ENCODE measurements at regions not wholly inside any gene's neighbourhood (a gene's known extent, or its start where the extent isn't known, plus 50 kb on each side); places are given as distances from the start of the nearest gene placed in this dataset.

DNA sequence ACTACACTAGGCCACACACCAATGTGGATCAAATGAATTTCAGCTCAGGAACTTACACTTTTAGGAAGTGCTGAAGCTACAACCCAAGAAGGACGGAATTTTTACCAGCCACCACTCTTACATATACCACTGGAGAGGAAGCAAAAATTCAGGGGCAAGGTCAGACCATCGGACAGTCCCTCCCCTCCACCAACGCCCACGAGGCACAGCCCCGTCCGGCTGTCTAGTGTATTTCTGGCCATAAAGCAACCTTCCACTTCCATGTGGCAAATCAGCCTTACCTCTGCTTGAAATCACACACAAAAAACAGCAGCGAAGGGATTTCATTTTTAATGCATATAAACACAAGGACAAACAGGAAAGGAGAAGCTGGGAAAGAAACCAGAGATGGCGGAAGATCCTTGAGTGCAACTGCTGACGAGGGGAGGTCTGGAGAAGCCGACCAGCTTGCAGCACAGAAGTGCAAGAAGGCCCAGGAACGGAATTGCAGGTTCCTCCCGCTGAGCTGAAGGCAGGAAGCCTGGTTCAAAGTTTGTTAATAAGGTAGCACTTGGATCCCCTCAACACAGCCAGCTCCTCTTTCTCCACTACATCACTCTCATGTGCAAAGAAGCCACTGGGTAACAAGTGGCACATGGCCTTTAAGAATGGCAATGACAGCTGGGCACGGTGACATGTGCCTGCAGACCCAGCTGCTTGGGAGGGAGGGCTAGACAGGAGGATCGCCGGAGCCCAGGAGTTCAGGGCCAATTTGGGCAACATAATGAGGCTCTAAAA lies 71.5 kb downstream of the SHANK2 start (continued):
- TF ChIP-seq GATAD2A (IDR thresholded peaks at IDR 0.05) (no peak), KAT7 (CRISPR knock-in tag; IDR thresholded peaks at IDR 0.05; ENCODE audit: borderline replicate concordance) (no peak)

DNA sequence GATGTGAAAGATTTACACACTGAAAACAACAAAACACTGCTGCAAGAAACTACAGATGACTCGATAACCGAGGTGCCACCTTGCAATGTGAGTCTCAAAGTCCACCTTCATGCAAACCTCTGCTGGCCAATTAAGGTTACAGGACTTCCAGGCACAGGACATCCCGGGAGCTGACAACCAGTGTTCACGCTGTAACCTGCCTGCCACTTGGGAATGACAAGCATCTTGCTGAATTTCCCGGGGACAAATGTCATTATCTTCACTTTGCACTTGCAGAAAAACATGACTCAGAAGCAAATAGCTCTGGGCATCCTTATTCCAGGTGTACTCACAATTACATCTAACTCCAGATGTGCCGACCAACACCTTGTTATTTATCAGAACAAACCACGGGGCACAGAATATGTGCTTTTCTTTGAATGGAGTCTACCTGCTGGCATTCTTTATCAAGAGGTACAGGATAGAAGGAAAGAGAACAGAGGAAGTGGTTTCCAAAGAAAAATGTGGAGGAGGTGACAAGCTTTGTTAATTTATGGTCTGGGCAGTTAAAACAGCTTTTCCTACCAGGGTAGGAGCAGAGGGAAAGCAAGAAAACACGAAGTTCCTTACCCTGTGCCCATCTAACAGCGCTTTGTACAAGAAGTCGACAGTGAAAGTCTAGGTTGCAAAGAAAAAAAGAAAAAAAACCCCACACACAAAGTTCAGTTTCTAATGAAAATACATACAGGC lies 72.3 kb downstream of the SHANK2 start:
- no peaks in the 10 kb centered on the region for H3K79me2 ChIP-seq (ENCODE audit: control insufficient read depth, insufficient read depth, low read length)
- CTCF ChIA-PET (ENCODE audit: low intra/inter-chr PET ratio) = no interaction called here
- no peak for ATAC-seq
- H3K4me2 ChIP-seq (ENCODE audit: insufficient read depth, low read length) = no peak overlapping the region
- no peaks in the 10 kb centered on the region for H3K9me3 ChIP-seq (replicated peaks; ENCODE audit: control insufficient read depth, insufficient read depth, low read depth, low read length)
- H2AFZ ChIP-seq (ENCODE audit: low read depth, low read length) = no peak overlapping the region
- no peaks in the 10 kb centered on the region for H3K4me1 ChIP-seq (replicated peaks in 1 of 2; ENCODE audit: control insufficient read depth in 2 of 2, insufficient read depth in 2 of 2, low read length in 2 of 2)
- no peak overlapping the region for H3K4me3 ChIP-seq
- no peaks in the 10 kb centered on the region for H4K20me1 ChIP-seq (replicated peaks; ENCODE audit: control insufficient read depth, insufficient read depth, low read length)
- BruUV-seq (replicated peaks) = no TSS peak
- H3K9me1 ChIP-seq (ENCODE audit: control insufficient read depth, insufficient read depth, low read length) = no peaks in the 10 kb centered on the region
- no peak for FAIRE-seq
- no peak overlapping the region for H3K27ac ChIP-seq (ENCODE audit: extremely low read depth, low read depth, low read length)
- POLR2A ChIA-PET = no interaction called here
- 1% methylated on average over 10 of the region's 10 CpGs for WGBS (ENCODE audit: insufficient coverage, low coverage, missing lambda C conversion rate)
- no peak overlapping the region for H3K9ac ChIP-seq (ENCODE audit: insufficient read depth in 1 of 2, low read depth in 2 of 2, low read length in 2 of 2)
- peaks cover 0 to 13% of the 10 kb centered on the region in 2 experiments; a peak in 1 of 5 replicates for H3K27me3 ChIP-seq (ENCODE audit: control insufficient read depth in 2 of 2, insufficient read depth in 2 of 2, low read length in 2 of 2)
- intact Hi-C loops (cut with micrococcal nuclease) (no loop called here), in situ Hi-C loops (cut with MboI) (no loop called here)
- no peak for DNase-seq (ENCODE audit: extremely low read depth in 1 of 4, low spot score in 3 of 4)
- H3K36me3 ChIP-seq (ENCODE audit: control insufficient read depth, insufficient read depth, low read length) = no peaks in the 10 kb centered on the region
- TF ChIP-seq KDM4B (IDR thresholded peaks at IDR 0.05; ENCODE audit: borderline replicate concordance in 2 of 2, low read depth in 1 of 2) (no peak), TAF7 (tag; IDR thresholded peaks at IDR 0.05) (no peak), NELFE (IDR thresholded peaks at IDR 0.05; ENCODE audit: insufficient read depth, insufficient read length) (no peak), ZNF263 (CRISPR knock-in tag; IDR thresholded peaks at IDR 0.05; ENCODE audit: borderline replicate concordance) (no peak), ZKSCAN8 (CRISPR knock-in tag; IDR thresholded peaks at IDR 0.05) (no peak), NFIX (CRISPR knock-in tag; IDR thresholded peaks at IDR 0.05; ENCODE audit: low read depth) (no peak), HMGN3 (IDR thresholded peaks at IDR 0.05; ENCODE audit: borderline replicate concordance, extremely low read depth, insufficient read length, low read depth, low read length) (no peak), FOXP1 (CRISPR knock-in tag; IDR thresholded peaks at IDR 0.05) (no peak)
- TF ChIP-seq, protein P1, sequence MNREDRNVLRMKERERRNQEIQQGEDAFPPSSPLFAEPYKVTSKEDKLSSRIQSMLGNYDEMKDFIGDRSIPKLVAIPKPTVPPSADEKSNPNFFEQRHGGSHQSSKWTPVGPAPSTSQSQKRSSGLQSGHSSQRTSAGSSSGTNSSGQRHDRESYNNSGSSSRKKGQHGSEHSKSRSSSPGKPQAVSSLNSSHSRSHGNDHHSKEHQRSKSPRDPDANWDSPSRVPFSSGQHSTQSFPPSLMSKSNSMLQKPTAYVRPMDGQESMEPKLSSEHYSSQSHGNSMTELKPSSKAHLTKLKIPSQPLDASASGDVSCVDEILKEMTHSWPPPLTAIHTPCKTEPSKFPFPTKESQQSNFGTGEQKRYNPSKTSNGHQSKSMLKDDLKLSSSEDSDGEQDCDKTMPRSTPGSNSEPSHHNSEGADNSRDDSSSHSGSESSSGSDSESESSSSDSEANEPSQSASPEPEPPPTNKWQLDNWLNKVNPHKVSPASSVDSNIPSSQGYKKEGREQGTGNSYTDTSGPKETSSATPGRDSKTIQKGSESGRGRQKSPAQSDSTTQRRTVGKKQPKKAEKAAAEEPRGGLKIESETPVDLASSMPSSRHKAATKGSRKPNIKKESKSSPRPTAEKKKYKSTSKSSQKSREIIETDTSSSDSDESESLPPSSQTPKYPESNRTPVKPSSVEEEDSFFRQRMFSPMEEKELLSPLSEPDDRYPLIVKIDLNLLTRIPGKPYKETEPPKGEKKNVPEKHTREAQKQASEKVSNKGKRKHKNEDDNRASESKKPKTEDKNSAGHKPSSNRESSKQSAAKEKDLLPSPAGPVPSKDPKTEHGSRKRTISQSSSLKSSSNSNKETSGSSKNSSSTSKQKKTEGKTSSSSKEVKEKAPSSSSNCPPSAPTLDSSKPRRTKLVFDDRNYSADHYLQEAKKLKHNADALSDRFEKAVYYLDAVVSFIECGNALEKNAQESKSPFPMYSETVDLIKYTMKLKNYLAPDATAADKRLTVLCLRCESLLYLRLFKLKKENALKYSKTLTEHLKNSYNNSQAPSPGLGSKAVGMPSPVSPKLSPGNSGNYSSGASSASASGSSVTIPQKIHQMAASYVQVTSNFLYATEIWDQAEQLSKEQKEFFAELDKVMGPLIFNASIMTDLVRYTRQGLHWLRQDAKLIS (CRISPR knock-in tag; IDR thresholded peaks at IDR 0.05) = no peak
- TF ChIP-seq, protein P2, sequence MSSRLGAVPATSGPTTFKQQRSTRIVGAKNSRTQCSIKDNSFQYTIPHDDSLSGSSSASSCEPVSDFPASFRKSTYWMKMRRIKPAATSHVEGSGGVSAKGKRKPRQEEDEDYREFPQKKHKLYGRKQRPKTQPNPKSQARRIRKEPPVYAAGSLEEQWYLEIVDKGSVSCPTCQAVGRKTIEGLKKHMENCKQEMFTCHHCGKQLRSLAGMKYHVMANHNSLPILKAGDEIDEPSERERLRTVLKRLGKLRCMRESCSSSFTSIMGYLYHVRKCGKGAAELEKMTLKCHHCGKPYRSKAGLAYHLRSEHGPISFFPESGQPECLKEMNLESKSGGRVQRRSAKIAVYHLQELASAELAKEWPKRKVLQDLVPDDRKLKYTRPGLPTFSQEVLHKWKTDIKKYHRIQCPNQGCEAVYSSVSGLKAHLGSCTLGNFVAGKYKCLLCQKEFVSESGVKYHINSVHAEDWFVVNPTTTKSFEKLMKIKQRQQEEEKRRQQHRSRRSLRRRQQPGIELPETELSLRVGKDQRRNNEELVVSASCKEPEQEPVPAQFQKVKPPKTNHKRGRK (tag; IDR thresholded peaks at IDR 0.05) = no peak
- TF ChIP-seq, protein P3, sequence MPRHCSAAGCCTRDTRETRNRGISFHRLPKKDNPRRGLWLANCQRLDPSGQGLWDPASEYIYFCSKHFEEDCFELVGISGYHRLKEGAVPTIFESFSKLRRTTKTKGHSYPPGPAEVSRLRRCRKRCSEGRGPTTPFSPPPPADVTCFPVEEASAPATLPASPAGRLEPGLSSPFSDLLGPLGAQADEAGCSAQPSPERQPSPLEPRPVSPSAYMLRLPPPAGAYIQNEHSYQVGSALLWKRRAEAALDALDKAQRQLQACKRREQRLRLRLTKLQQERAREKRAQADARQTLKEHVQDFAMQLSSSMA (CRISPR knock-in tag; IDR thresholded peaks at IDR 0.05) = no peak
